GM12878 (cell line): ENCODE measurements at regions not wholly inside any gene's neighbourhood (a gene's known extent, or its start where the extent isn't known, plus 50 kb on each side); places are given as distances from the start of the nearest gene placed in this dataset.

Experiments used
- ATAC-seq: fragments of 200-7000 bp; cut with Tn5 transposase; 3 replicates; pipeline ENCODE4 v1.9.1; 2020; ENCODE audit warnings: mild to moderate bottlenecking, moderate library complexity
- BruUV-seq: library from RNA; stranded (reverse); fragments of 400-500 nt; replicated peaks from 2 replicates; lab custom pipeline; 2021; lab: Mats Ljungman, UMichigan
- CTCF ChIA-PET: fragments of 300-600 bp; sonication (Branson Sonifier 250); formaldehyde crosslinking; extraction: SDS; loops from one replicate; lab custom pipeline; 2021; ENCODE audit warnings: inconsistent platforms; lab: Yijun Ruan, JAX
- POLR2A ChIA-PET: fragments of 350-600 bp; formaldehyde crosslinking; extraction: SDS; loops from one replicate; lab custom pipeline; 2021; ENCODE audit warnings: inconsistent platforms; lab: Charles Lee
- RAD21 ChIA-PET: fragments of 300-600 bp; sonication (Branson Sonifier 250); formaldehyde crosslinking; loops from one replicate; lab custom pipeline; 2023; ENCODE audit warnings: antibody characterized with exemption; ENCODE audit not compliant: unreplicated experiment; lab: Charles Lee
- SMC1A ChIA-PET: fragments of 300-600 bp; sonication (Branson Sonifier 250); formaldehyde crosslinking; loops from one replicate; lab custom pipeline; 2023; ENCODE audit not compliant: unreplicated experiment, uncharacterized antibody; lab: Charles Lee
- DNase-seq: peaks from one replicate; pipeline ENCODE4 v3.0.0-alpha.2; 2011; ENCODE audit warnings: low read depth, low spot score
- FAIRE-seq: peaks from 3 replicates; lab custom pipeline; 2011; peaks lifted over from hg19 to GRCh38; lab: Jason Lieb, UNC
- H2AFZ ChIP-seq: 2 replicates; pipeline ENCODE4 v1.6.0; 2011; ENCODE audit warnings: low read depth, low read length, control low read depth; ENCODE audit not compliant: control insufficient read depth
- H3K27ac ChIP-seq: 2 replicates; pipeline ENCODE4 v1.5.1; 2011; ENCODE audit warnings: control low read depth; ENCODE audit not compliant: control insufficient read depth, insufficient read depth
- H3K27me3 ChIP-seq, 2 experiments: replicated peaks in 1 of 2; 2 replicates each; pipeline versions ENCODE4 v1.6.0 to v1.6.1; 2011; ENCODE audit warnings: low read length in 1 of 2; ENCODE audit not compliant: control insufficient read depth in 2 of 2, insufficient read depth in 2 of 2
- H3K36me3 ChIP-seq, 2 experiments: 2 replicates each; pipeline ENCODE4 v1.5.1; 2011; ENCODE audit warnings: low read length in 1 of 2; ENCODE audit not compliant: control insufficient read depth in 2 of 2, insufficient read depth in 2 of 2
- H3K4me1 ChIP-seq: 2 replicates; pipeline ENCODE4 v1.6.1; 2011; ENCODE audit warnings: mild to moderate bottlenecking, low read length, moderate library complexity, mixed read lengths; ENCODE audit not compliant: control insufficient read depth, insufficient read depth
- H3K4me2 ChIP-seq: 2 replicates; pipeline ENCODE4 v1.6.0; 2011; ENCODE audit warnings: control low read depth; ENCODE audit not compliant: control insufficient read depth, insufficient read depth
- H3K4me3 ChIP-seq: fragments of 200-600 bp; sonication (generic); 2 replicates; pipeline ENCODE4 v1.5.1; 2016
- H3K79me2 ChIP-seq: 2 replicates; pipeline ENCODE4 v1.6.0; 2011; ENCODE audit warnings: low read length; ENCODE audit not compliant: control insufficient read depth, insufficient read depth
- H3K9ac ChIP-seq: 2 replicates; pipeline ENCODE4 v1.8.0; 2011; ENCODE audit warnings: low read length, control low read depth, mixed read lengths; ENCODE audit not compliant: control insufficient read depth, insufficient read depth
- H3K9me3 ChIP-seq: replicated peaks from 3 replicates; pipeline ENCODE4 v1.5.1; 2011; ENCODE audit warnings: mild to moderate bottlenecking, low read length; ENCODE audit not compliant: control insufficient read depth, insufficient read depth
- H4K20me1 ChIP-seq: 2 replicates; pipeline ENCODE4 v1.6.0; 2011; ENCODE audit not compliant: control insufficient read depth, insufficient read depth
- HSF1 ChIP-seq: fragments of 150-350 bp; IDR thresholded peaks from 2 replicates; pipeline ENCODE4 v1.6.1; 2014; ENCODE audit warnings: mild to moderate bottlenecking, low read depth, low read length
- RUNX3 ChIP-seq: IDR thresholded peaks from 2 replicates; pipeline ENCODE4 v1.6.1; 2012; ENCODE audit warnings: low read length, inconsistent platforms
- SUPT20H ChIP-seq: IDR thresholded peaks from 2 replicates; pipeline ENCODE4 v1.6.1; 2011; ENCODE audit warnings: low read depth, mild to moderate bottlenecking, low read length, moderate library complexity, borderline replicate concordance; ENCODE audit not compliant: control insufficient read depth
- WGBS: methylation state at CpG from one replicate; pipeline ENCODE4 v1.1.6; 2016; ENCODE audit warnings: low lambda C conversion rate; ENCODE audit not compliant: insufficient replicate concordance, insufficient coverage; ENCODE audit errors: missing lambda C conversion rate; 5-methylcytosine and 5-hydroxymethylcytosine counted together
- in situ Hi-C: fragments of 300-500 bp; cut with MboI; formaldehyde crosslinking; loops from 9 replicates; pipeline ENCODE4 v1.14.3; 2018; ENCODE audit warnings: mixed read lengths
- intact Hi-C: fragments of 100-400 bp; cut with micrococcal nuclease; formaldehyde crosslinking; loops from one replicate; pipeline ENCODE4 v1.14.2; 2022; ENCODE audit not compliant: unreplicated experiment
- TF ChIP-seq, protein P1 (sequence below): fragments of 450-650 bp; IDR thresholded peaks from 2 replicates; pipeline ENCODE4 v1.6.1; 2017; ENCODE audit warnings: antibody characterized with exemption, mild to moderate bottlenecking, moderate library complexity
- TF ChIP-seq, protein P2 (sequence below): IDR thresholded peaks from 2 replicates; pipeline ENCODE4 v1.6.1; 2011; ENCODE audit warnings: low read depth, mild to moderate bottlenecking, low read length, moderate library complexity, borderline replicate concordance; ENCODE audit errors: extremely low read depth
- TF ChIP-seq, protein P3 (sequence below): fragments of 450-650 bp; IDR thresholded peaks from 2 replicates; pipeline ENCODE4 v1.6.1; 2017; ENCODE audit warnings: mild to moderate bottlenecking, moderate library complexity
- TF ChIP-seq, protein P4 (sequence below): IDR thresholded peaks from 2 replicates; pipeline ENCODE4 v1.6.1; 2012; ENCODE audit warnings: low read length, inconsistent platforms

DNA sequence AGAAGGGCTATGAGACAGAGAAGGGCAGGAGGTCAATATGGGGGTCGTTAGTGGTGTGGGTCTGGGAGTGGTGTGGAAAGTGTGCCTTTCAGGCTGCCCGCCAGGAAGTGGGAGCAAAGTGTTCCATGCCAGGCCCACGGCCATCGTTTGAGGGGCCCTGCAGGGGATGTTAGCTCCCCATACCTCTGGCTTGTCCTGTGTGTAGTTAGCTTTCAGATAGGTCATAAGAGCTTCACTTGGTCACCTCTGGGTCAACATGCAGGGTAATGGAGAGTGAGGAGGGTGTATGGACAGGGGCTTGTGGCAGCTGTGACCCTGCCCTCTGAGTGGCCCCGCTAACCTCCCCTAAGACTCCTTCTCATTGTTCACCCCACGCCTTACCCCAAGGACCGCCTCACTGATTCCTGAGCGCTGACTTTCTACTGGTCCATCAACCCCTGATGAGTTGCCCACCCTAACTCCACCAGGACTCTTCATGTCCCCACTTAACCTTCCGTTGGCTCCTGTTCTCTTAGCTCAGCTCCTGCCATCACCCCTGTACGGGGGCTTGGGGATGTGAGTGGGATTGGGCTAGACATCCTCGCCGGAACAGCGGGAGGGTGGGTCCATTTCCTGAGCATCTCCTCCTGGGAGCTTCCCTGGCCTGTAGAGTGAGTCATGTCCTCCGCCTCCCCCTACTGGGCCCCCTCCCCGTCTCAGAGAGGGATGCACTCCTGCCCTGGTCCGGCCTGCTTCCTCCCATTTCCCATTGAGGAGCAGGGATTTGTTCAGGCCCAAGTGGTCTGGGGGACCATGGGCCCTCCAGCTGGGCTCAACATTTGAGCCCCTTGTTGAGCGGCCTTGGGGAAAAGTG is 125.7 kb downstream of the FGF18 start (continued):
- TF ChIP-seq, protein P1, sequence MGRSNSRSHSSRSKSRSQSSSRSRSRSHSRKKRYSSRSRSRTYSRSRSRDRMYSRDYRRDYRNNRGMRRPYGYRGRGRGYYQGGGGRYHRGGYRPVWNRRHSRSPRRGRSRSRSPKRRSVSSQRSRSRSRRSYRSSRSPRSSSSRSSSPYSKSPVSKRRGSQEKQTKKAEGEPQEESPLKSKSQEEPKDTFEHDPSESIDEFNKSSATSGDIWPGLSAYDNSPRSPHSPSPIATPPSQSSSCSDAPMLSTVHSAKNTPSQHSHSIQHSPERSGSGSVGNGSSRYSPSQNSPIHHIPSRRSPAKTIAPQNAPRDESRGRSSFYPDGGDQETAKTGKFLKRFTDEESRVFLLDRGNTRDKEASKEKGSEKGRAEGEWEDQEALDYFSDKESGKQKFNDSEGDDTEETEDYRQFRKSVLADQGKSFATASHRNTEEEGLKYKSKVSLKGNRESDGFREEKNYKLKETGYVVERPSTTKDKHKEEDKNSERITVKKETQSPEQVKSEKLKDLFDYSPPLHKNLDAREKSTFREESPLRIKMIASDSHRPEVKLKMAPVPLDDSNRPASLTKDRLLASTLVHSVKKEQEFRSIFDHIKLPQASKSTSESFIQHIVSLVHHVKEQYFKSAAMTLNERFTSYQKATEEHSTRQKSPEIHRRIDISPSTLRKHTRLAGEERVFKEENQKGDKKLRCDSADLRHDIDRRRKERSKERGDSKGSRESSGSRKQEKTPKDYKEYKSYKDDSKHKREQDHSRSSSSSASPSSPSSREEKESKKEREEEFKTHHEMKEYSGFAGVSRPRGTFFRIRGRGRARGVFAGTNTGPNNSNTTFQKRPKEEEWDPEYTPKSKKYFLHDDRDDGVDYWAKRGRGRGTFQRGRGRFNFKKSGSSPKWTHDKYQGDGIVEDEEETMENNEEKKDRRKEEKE = no peak
- TF ChIP-seq HSF1 = no peak
- TF ChIP-seq, protein P2, sequence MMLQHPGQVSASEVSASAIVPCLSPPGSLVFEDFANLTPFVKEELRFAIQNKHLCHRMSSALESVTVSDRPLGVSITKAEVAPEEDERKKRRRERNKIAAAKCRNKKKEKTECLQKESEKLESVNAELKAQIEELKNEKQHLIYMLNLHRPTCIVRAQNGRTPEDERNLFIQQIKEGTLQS = no peak

GRCh38 chr5:171549274-171549673 is 129.8 kb downstream of the FGF18 start:
- in situ Hi-C loops (no loop called here), intact Hi-C loops (no loop called here)
- Histone ChIP-seq H3K79me2 (no peaks in the 10 kb centered on the region), H3K9me3 (no peaks in the 10 kb centered on the region; the same call in 2 of the 3 replicates), H3K4me1 (no peaks in the 10 kb centered on the region), H2AFZ (no peak overlapping the region), H3K4me3 (no peak overlapping the region), H4K20me1 (no peaks in the 10 kb centered on the region), H3K36me3 (no peaks in the 10 kb centered on the region), H3K27me3 (peaks cover 0 to 2% of the 10 kb centered on the region in 2 experiments; a peak in 2 of 4 replicates), H3K27ac (no peak overlapping the region), H3K4me2 (no peak overlapping the region), H3K9ac (no peak overlapping the region)
- no peak for FAIRE-seq
- WGBS = 18% methylated on average over 8 of the region's 8 CpGs
- ChIA-PET POLR2A (no interaction called here), CTCF (no interaction called here), SMC1A (no interaction called here), RAD21 (no interaction called here)
- DNase-seq = no peak
- no TSS peak for BruUV-seq
- no peak for ATAC-seq
- no peak for TF ChIP-seq SUPT20H
- TF ChIP-seq, protein P3, sequence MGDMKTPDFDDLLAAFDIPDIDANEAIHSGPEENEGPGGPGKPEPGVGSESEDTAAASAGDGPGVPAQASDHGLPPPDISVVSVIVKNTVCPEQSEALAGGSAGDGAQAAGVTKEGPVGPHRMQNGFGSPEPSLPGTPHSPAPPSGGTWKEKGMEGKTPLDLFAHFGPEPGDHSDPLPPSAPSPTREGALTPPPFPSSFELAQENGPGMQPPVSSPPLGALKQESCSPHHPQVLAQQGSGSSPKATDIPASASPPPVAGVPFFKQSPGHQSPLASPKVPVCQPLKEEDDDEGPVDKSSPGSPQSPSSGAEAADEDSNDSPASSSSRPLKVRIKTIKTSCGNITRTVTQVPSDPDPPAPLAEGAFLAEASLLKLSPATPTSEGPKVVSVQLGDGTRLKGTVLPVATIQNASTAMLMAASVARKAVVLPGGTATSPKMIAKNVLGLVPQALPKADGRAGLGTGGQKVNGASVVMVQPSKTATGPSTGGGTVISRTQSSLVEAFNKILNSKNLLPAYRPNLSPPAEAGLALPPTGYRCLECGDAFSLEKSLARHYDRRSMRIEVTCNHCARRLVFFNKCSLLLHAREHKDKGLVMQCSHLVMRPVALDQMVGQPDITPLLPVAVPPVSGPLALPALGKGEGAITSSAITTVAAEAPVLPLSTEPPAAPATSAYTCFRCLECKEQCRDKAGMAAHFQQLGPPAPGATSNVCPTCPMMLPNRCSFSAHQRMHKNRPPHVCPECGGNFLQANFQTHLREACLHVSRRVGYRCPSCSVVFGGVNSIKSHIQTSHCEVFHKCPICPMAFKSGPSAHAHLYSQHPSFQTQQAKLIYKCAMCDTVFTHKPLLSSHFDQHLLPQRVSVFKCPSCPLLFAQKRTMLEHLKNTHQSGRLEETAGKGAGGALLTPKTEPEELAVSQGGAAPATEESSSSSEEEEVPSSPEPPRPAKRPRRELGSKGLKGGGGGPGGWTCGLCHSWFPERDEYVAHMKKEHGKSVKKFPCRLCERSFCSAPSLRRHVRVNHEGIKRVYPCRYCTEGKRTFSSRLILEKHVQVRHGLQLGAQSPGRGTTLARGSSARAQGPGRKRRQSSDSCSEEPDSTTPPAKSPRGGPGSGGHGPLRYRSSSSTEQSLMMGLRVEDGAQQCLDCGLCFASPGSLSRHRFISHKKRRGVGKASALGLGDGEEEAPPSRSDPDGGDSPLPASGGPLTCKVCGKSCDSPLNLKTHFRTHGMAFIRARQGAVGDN = no peak
- TF ChIP-seq RUNX3 = no peak
- TF ChIP-seq, protein P4, sequence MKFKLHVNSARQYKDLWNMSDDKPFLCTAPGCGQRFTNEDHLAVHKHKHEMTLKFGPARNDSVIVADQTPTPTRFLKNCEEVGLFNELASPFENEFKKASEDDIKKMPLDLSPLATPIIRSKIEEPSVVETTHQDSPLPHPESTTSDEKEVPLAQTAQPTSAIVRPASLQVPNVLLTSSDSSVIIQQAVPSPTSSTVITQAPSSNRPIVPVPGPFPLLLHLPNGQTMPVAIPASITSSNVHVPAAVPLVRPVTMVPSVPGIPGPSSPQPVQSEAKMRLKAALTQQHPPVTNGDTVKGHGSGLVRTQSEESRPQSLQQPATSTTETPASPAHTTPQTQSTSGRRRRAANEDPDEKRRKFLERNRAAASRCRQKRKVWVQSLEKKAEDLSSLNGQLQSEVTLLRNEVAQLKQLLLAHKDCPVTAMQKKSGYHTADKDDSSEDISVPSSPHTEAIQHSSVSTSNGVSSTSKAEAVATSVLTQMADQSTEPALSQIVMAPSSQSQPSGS = no peak
